C1 segment of cervical spinal cord (tissue), 14 donors: ENCODE measurements at regions not wholly inside any gene's neighbourhood (a gene's known extent, or its start where the extent isn't known, plus 50 kb on each side); places are given as distances from the start of the nearest gene placed in this dataset.
A peak's percentile ranks its signal among the peaks of the same experiment; 100 is the strongest.

Experiments
- DNase-seq, 14 donors: peaks; one replicate each; lab custom pipeline; 2025; lab: John Stamatoyannopoulos, UW

DNA sequence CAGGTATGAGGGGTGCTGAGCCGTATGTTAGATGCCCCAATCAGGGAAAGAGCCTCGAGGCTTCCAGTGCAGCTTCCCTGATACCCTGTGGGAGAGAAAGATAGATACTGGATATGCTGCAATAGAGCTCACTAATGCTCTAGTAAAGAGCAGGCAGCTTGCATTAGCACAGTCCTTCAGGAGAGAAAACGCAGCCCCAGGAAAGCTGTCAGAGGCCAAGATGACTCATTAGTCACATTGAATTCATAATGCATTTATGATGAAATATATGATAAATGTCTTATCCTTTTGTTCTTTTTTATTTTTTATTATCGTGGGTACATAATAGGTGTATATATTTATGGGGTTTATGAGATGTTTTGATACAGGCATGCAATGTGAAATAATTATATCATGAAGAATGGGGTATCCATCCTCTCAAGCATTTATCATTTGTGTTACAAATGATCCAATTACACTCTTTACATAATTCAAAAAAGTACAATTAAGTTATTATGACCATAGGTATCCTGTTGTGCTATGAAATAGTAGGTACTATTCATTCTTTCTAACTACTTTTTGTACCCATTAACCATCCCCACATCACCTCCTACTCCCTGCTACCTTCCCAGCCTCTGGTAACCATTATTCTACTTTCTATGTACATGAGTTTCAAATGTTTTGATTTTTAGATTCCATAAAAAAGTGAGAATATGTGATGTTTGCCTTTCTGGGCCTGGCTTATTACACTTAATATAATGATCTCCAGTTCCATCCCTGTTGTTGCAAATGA is 94.5 kb upstream of the TOP3B start:
- no peak for DNase-seq

DNA sequence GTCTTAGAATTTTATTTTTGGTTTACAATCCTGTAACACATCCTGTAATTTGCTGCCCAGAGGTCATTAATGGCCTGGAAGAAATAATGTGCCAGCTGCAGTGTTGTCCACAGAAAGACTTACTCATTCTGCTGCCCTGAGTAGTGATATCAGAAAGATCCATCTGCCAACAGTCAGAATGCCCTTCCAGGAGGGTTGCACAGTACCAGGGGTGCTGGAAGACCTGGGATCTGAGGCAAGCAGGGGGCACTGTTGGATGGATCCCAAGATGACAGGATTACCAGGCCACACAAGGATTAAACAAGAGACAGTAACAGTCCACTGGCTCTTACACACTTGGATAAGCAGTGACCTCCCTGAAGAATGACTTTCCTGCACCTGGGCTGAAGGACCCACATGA is 93.8 kb upstream of the TOP3B start:
- no peak for DNase-seq

DNA sequence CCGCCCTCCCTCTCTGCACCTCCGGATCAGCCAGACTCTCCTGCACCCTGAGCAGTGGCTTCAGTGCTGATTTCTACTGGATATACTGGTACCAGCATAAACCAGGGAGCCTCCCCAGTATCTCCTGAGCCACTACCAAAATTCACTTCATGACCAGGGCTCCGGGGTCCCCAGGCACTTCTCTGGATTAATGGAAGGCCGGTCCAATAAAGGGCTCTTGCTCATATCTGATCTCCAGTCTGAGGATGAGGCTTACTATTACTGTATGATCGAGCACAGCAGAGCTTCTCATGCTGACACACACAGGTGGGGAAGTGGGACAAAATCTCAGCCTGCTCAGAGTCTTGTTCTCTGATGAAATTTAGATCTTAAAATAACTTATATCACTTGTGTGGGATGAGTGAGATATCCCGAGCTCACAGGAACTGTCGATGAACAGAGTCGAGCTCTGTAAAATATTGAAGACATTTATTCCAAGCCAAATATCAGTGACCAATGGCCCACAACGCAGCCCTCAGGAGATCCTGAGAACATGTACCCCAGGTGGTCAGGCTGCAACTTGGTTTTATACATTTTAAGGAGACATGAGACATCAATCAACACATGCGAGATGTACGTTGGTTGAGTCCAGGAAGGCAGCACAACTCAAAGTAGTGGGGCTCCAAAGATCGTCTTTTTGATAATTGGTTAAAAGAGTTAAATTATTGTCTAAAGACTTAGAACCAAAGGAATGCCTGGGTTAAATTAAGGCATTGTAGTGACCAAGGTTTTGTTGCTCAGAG is 93.0 kb upstream of the TOP3B start:
- DNase-seq: no peak

GRCh38 chr22:22074634-22075381 is 92.2 kb upstream of the TOP3B start:
- no peak for DNase-seq

- no peak for DNase-seq
Measured at GRCh38 chr22:22073769-22074561, 91.4 kb upstream of the TOP3B start.

- DNase-seq: no peak
Measured at GRCh38 chr22:22072169-22072836, 89.7 kb upstream of the TOP3B start.

DNA sequence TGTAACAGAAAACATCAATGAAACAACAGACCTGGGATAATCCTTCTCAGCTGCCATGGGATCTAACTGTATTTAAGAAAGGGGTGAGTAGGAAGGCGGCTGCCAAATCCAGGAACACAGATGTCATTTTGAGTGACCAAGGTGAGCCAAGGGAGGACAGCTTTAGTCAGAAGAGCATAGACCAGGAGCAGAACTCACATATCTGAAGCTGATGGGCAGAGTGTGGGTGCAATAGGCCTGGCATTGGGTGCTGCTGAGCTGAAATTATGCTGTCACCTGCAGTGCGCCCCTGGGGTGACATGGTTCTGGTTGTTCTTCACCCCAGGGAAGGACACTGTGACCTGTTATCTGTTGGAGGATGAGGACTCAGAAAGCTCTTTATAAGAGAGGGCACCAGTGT is 88.9 kb upstream of the TOP3B start:
- no peak for DNase-seq

DNA sequence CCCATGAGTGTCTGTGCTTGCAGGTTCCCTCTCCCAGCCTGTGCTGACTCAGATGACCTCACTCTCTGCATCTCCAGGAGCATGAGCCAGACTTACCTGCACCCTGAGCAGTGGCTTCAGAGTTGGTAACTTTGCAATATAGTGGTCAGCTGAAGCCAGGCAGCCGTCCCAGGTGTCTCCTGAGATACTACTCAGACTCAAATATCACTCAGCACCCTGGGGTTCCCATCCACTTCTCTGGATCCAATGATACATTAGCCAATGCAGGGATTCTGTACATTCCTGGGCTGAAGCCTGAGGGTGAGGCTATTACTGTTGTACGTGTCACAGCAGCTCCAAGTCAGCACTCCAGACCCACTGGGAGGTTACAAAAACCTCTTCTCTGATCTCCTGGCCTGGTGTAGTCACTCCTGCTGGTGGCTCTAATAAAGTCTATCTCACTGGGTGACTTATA is 87.8 kb upstream of the TOP3B start:
- no peak for DNase-seq

- DNase-seq: no peak
Measured at GRCh38 chr22:22069450-22070370, 87.1 kb upstream of the TOP3B start.

GRCh38 chr22:22068657-22069056 is 86.1 kb upstream of the TOP3B start:
- no peak for DNase-seq

DNA sequence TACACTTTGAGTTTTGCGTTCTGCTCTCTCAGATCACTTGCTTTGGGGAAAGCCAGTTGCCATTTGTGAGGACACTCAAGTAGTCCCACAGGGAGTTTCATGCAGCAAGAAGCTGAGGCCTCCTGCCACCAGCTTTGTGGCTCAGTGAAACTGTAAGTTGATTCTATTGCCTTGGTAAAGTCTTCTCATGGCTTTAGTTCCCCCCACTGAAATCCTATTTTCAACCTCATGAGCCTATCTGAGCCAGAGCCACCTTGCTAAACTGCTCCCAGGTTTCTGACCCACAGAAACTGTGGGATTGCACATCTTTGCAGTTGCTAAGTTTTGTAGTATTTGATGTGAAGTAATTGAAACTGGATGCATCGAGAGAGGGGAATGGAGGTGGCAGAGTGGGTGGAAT is 85.4 kb upstream of the TOP3B start:
- no peak for DNase-seq

GRCh38 chr22:22067192-22067591 is 84.6 kb upstream of the TOP3B start:
- DNase-seq: no peak

GRCh38 chr22:22064580-22064979 is 82.0 kb upstream of the TOP3B start:
- DNase-seq: no peak

- no peak for DNase-seq
Measured at GRCh38 chr22:22062306-22062793, 79.8 kb upstream of the TOP3B start.

DNA sequence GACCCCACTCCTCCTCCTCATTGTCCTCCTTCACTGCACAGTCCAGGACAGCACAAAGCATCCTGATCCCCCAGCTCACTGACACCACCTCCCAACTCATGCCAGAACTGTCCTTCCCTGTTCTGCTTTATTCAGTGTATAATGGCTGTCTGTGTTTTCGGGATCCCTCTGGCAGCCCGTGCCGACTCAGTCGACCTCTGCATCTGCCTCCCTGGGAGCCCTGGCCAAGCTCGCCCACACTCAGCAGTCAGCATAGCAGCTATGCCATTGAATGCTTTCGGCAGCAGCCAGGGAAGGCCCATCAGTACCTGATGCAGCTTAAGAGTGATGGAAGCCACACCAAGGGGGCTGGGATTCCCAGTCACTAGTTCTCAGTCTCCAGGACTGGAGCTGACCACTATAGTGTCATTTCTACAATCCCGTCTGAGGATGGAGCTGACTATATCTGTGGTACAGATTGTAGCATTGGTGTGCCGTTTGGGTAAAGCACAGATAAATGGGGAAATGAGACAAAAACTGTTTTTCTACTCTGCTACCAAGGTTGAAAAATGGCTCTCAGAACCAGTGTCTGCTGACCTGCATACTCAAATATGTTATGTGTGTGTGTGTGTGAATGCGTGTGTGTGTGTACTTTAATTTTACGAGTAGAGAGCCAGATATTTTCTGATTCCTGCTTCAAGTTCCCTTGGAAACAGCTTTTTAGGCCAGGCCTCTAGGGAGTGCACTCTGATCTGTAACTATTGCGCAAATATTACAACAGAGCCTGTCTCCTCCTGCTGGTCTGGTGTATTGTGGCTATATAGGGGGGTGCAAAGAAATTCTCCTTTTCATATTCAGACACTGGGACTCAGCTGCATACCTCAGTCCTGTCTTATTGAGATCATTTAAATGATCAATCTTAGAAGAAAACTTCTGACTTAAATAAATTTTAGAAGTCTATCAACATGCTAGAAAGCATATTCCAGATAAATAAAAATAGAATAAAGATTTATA is 78.8 kb upstream of the TOP3B start:
- DNase-seq: peak in 8 of 14 donors; percentile 7 to 53 (median 30)

DNA sequence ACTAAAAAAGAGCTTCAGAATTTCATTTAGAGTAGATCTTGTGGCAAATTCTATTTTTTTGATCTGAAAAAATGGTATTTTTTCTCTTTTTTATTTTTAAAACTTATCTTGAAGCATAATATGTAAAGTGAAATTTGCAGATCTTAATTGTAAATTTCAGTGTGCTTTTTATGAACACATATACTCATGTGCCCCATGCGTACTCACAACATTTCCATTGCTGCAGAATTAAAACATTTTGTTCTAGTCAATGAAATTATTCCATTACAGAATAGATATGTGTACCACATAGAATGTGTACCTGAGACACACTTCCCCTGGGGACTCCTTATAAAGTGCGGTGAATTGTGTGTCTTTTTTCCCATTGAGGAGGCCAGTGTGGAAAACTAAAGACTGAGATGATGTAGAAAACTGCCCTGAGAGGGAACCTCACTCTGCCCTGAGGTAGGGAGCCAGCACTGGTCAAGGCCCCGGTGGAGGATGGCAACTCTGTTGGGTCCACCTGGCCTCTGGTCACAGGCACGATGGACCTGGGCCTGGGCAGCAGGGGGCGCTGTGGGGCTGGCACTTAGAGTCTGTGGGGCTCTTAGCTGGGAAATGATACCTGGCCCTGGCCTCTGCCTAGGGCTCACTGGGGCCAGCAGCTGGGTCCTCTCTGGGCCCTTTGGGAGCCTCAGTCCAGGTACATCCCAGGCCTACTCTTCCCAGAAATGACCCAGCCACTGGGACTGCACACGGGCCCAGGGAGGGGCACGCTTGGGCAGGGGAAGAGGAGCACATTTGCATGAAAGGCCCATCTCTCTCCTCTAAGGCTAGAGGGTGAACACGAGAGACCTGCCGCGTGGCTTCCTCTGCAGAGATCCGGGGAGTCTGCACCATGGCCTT is 77.9 kb upstream of the TOP3B start:
- peak in 8 of 14 donors; percentile 3 to 66 (median 23) for DNase-seq

DNA sequence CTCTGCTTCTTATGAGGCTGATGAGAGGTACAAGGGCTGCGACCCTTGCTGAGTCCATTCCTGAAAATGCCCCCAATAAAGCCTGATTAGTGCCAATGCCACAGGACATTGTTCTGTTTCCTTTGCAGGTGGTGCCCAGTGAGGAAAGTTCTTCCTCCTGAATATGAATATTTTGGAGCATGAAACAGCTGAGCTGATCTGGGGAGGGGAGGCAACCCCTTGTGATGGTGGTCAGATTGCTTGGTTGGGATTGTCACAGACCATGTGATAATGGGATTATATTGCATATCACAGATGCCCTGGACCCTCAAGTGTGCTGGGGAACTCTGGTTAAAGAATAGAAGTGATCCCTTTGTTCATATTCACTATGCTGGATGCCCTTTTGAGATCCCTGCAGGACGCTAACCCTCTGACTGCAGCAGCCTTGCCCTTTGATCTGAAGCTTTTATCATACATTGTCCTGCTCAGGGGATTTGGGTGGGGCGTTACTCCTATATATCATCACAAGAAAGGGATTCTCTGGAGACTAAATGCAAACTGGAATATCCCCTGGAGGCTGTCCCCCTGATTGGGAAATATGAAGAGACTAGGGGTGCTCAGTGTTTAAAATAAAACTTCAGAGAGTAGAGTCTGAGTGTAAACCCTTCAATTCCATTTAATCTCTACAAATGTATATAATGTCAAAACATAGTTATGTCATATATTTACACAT is 76.9 kb upstream of the TOP3B start:
- DNase-seq: no peak
